Activated naive CD8-positive, alpha-beta T cell (primary cell): ENCODE measurements at regions not wholly inside any gene's neighbourhood (a gene's known extent, or its start where the extent isn't known, plus 50 kb on each side); places are given as distances from the start of the nearest gene placed in this dataset.

Experiments
- H3K27ac Mint-ChIP-seq: one replicate; pipeline ENCODE4 v1.8.0; 2021; ENCODE audit warnings: mixed read lengths
- H3K27me3 Mint-ChIP-seq: one replicate; pipeline ENCODE4 v1.8.0; 2021; ENCODE audit warnings: mixed read lengths
- H3K36me3 Mint-ChIP-seq: one replicate; pipeline ENCODE4 v1.8.0; 2021; ENCODE audit warnings: mixed read lengths
- H3K4me1 Mint-ChIP-seq: one replicate; pipeline ENCODE4 v1.8.0; 2021; ENCODE audit warnings: low read depth, mixed read lengths
- H3K4me3 Mint-ChIP-seq: one replicate; pipeline ENCODE4 v1.8.0; 2021; ENCODE audit warnings: mild to moderate bottlenecking, mixed read lengths
- H3K9me3 Mint-ChIP-seq: one replicate; pipeline ENCODE4 v1.8.0; 2021; ENCODE audit warnings: low read depth, mixed read lengths

- Mint-ChIP-seq H3K4me3 (no peak overlapping the region), H3K27ac (no peak overlapping the region), H3K4me1 (no peaks in the 10 kb centered on the region), H3K27me3 (peaks cover 21% of the 10 kb centered on the region), H3K36me3 (no peaks in the 10 kb centered on the region), H3K9me3 (peaks cover 9% of the 10 kb centered on the region)
Observed at GRCh38 chr1:29718791-29719190, 482.5 kb downstream of the PTPRU start.

GRCh38 chr1:29716306-29716705 is 480.0 kb downstream of the PTPRU start:
- H3K27ac Mint-ChIP-seq, result no peak overlapping the region
- peaks cover 28% of the 10 kb centered on the region for H3K27me3 Mint-ChIP-seq
- no peak overlapping the region for H3K4me3 Mint-ChIP-seq

GRCh38 chr1:29713857-29714256 is 477.5 kb downstream of the PTPRU start:
- no peaks in the 10 kb centered on the region for H3K36me3 Mint-ChIP-seq
- H3K4me1 Mint-ChIP-seq, result peaks cover 2% of the 10 kb centered on the region
- H3K27ac Mint-ChIP-seq, result no peak overlapping the region
- H3K9me3 Mint-ChIP-seq, result peaks cover 3% of the 10 kb centered on the region
- peaks cover 13% of the 10 kb centered on the region for H3K27me3 Mint-ChIP-seq
- H3K4me3 Mint-ChIP-seq, result no peak overlapping the region

More at GRCh38 chr1:29716306-29716705, 480.0 kb downstream of the PTPRU start:
- Mint-ChIP-seq H3K4me1 (peaks cover 2% of the 10 kb centered on the region), H3K9me3 (peaks cover 9% of the 10 kb centered on the region), H3K36me3 (no peaks in the 10 kb centered on the region)

- H3K4me1 Mint-ChIP-seq, result peaks cover 5% of the 10 kb centered on the region
- no peaks in the 10 kb centered on the region for H3K36me3 Mint-ChIP-seq
- no peak overlapping the region for H3K4me3 Mint-ChIP-seq
- H3K27me3 Mint-ChIP-seq, result peaks cover 13% of the 10 kb centered on the region
- no peak overlapping the region for H3K27ac Mint-ChIP-seq
- H3K9me3 Mint-ChIP-seq, result no peaks in the 10 kb centered on the region
Observed at GRCh38 chr1:29712801-29713200, 476.5 kb downstream of the PTPRU start.

- Mint-ChIP-seq H3K27ac (no peak overlapping the region), H3K4me1 (peaks cover 5% of the 10 kb centered on the region), H3K27me3 (peaks cover 13% of the 10 kb centered on the region), H3K36me3 (no peaks in the 10 kb centered on the region), H3K9me3 (no peaks in the 10 kb centered on the region), H3K4me3 (no peak overlapping the region)
Observed at GRCh38 chr1:29712284-29712651, 475.9 kb downstream of the PTPRU start.

- Mint-ChIP-seq H3K9me3 (no peaks in the 10 kb centered on the region), H3K4me3 (no peak overlapping the region), H3K27ac (no peak overlapping the region), H3K27me3 (peaks cover 13% of the 10 kb centered on the region), H3K36me3 (no peaks in the 10 kb centered on the region), H3K4me1 (peaks cover 5% of the 10 kb centered on the region)
Observed at GRCh38 chr1:29711582-29712283, 475.4 kb downstream of the PTPRU start.

- H3K27ac Mint-ChIP-seq, result no peak overlapping the region
Observed at GRCh38 chr1:29709704-29710280, 473.5 kb downstream of the PTPRU start.

GRCh38 chr1:29708796-29709703 is 472.7 kb downstream of the PTPRU start:
- no peak overlapping the region for H3K4me3 Mint-ChIP-seq
- no peak overlapping the region for H3K27ac Mint-ChIP-seq
- no peaks in the 10 kb centered on the region for H3K36me3 Mint-ChIP-seq
- H3K27me3 Mint-ChIP-seq, result peaks cover 29% of the 10 kb centered on the region
- H3K9me3 Mint-ChIP-seq, result no peaks in the 10 kb centered on the region
- peaks cover 5% of the 10 kb centered on the region for H3K4me1 Mint-ChIP-seq

More at GRCh38 chr1:29709704-29710280, 473.5 kb downstream of the PTPRU start:
- H3K4me3 Mint-ChIP-seq, result no peak overlapping the region
- H3K27me3 Mint-ChIP-seq, result peaks cover 26% of the 10 kb centered on the region
- peaks cover 5% of the 10 kb centered on the region for H3K4me1 Mint-ChIP-seq
- no peaks in the 10 kb centered on the region for H3K36me3 Mint-ChIP-seq
- no peaks in the 10 kb centered on the region for H3K9me3 Mint-ChIP-seq

- Mint-ChIP-seq H3K9me3 (no peaks in the 10 kb centered on the region), H3K27me3 (peaks cover 28% of the 10 kb centered on the region), H3K36me3 (no peaks in the 10 kb centered on the region), H3K4me1 (peaks cover 5% of the 10 kb centered on the region), H3K27ac (no peak overlapping the region), H3K4me3 (no peak overlapping the region)
Observed at GRCh38 chr1:29708381-29708780, 472.1 kb downstream of the PTPRU start.

- Mint-ChIP-seq H3K36me3 (no peaks in the 10 kb centered on the region), H3K9me3 (no peaks in the 10 kb centered on the region), H3K4me1 (peaks cover 5% of the 10 kb centered on the region), H3K4me3 (no peak overlapping the region), H3K27ac (no peak overlapping the region), H3K27me3 (peaks cover 28% of the 10 kb centered on the region)
Observed at GRCh38 chr1:29707796-29708195, 471.5 kb downstream of the PTPRU start.

- H3K4me3 Mint-ChIP-seq, result no peak overlapping the region
- H3K27ac Mint-ChIP-seq, result no peak overlapping the region
- H3K27me3 Mint-ChIP-seq, result peaks cover 24% of the 10 kb centered on the region
- peaks cover 3% of the 10 kb centered on the region for H3K4me1 Mint-ChIP-seq
- no peaks in the 10 kb centered on the region for H3K36me3 Mint-ChIP-seq
- no peaks in the 10 kb centered on the region for H3K9me3 Mint-ChIP-seq
Observed at GRCh38 chr1:29706936-29707335, 470.6 kb downstream of the PTPRU start.

- no peaks in the 10 kb centered on the region for H3K9me3 Mint-ChIP-seq
- H3K4me3 Mint-ChIP-seq, result no peak overlapping the region
- peaks cover 2% of the 10 kb centered on the region for H3K4me1 Mint-ChIP-seq
- H3K27me3 Mint-ChIP-seq, result peaks cover 26% of the 10 kb centered on the region
- H3K27ac Mint-ChIP-seq, result no peak overlapping the region
- H3K36me3 Mint-ChIP-seq, result no peaks in the 10 kb centered on the region
Observed at GRCh38 chr1:29704430-29704829, 468.1 kb downstream of the PTPRU start.

- Mint-ChIP-seq H3K9me3 (no peaks in the 10 kb centered on the region), H3K4me3 (no peak overlapping the region), H3K27me3 (peaks cover 28% of the 10 kb centered on the region), H3K27ac (no peak overlapping the region), H3K4me1 (peaks cover 2% of the 10 kb centered on the region), H3K36me3 (no peaks in the 10 kb centered on the region)
Observed at GRCh38 chr1:29703596-29704370, 467.5 kb downstream of the PTPRU start.

- H3K9me3 Mint-ChIP-seq, result no peaks in the 10 kb centered on the region
- H3K27ac Mint-ChIP-seq, result no peak overlapping the region
- peaks cover 17% of the 10 kb centered on the region for H3K27me3 Mint-ChIP-seq
- no peaks in the 10 kb centered on the region for H3K4me1 Mint-ChIP-seq
- no peak overlapping the region for H3K4me3 Mint-ChIP-seq
- no peaks in the 10 kb centered on the region for H3K36me3 Mint-ChIP-seq
Observed at GRCh38 chr1:29700491-29700890, 464.2 kb downstream of the PTPRU start.
